Heart left ventricle (tissue), 16 donors: ENCODE measurements at regions not wholly inside any gene's neighbourhood (a gene's known extent, or its start where the extent isn't known, plus 50 kb on each side); places are given as distances from the start of the nearest gene placed in this dataset.

Experiments used
- ATAC-seq, 4 donors: fragments of 200-7000 bp; cut with Tn5 transposase; one replicate each; pipeline ENCODE4 v1.9.1; 2020 to 2022; ENCODE audit warnings: moderate library complexity in 4 of 4, mild to moderate bottlenecking in 3 of 4, moderate number of reproducible peaks in 1 of 4
- DNase-seq, 5 donors: peaks; one replicate each; pipeline ENCODE4 v3.0.0-alpha.2; 2020
- H3K27ac ChIP-seq, 12 donors: fragments of 200-600 bp; sonication (generic) in 4 of 12; one replicate each; pipeline versions ENCODE4 v1.5.0 to v1.8.0; 2016 to 2022; ENCODE audit warnings: mild to moderate bottlenecking in 2 of 12
- H3K27me3 ChIP-seq, 9 donors: fragments of 200-600 bp; sonication (generic) in 2 of 9; one replicate each; pipeline versions ENCODE4 v1.5.1 to v1.8.0; 2016 to 2022; ENCODE audit warnings: mild to moderate bottlenecking in 3 of 9
- H3K36me3 ChIP-seq, 9 donors: fragments of 200-600 bp; sonication (generic) in 2 of 9; one replicate each; pipeline versions ENCODE4 v1.5.0 to v1.8.0; 2018 to 2022; ENCODE audit warnings: mild to moderate bottlenecking in 2 of 9
- H3K4me1 ChIP-seq, 12 donors: fragments of 200-600 bp; sonication (generic) in 4 of 12; one replicate each; pipeline versions ENCODE4 v1.5.0 to v1.8.0; 2016 to 2022; ENCODE audit warnings: mild to moderate bottlenecking in 3 of 12
- H3K4me3 ChIP-seq, 12 donors: fragments of 200-600 bp; sonication (generic) in 4 of 12; one replicate each; pipeline versions ENCODE4 v1.5.0 to v1.8.0; 2017 to 2022; ENCODE audit warnings: mild to moderate bottlenecking in 9 of 12, moderate library complexity in 4 of 12
- H3K9me3 ChIP-seq, 12 donors: fragments of 200-600 bp; sonication (generic) in 4 of 12; one replicate each; pipeline versions ENCODE4 v1.5.0 to v1.8.0; 2016 to 2022; ENCODE audit warnings: mild to moderate bottlenecking in 1 of 12
- CTCF ChIP-seq, 12 donors: fragments of 200-600 bp; sonication (generic) in 4 of 12; IDR thresholded peaks; one replicate each; pipeline versions ENCODE4 v1.5.0 to v1.8.0; 2018 to 2022; ENCODE audit warnings: antibody characterized with exemption in 12 of 12, mild to moderate bottlenecking in 5 of 12
- POLR2A ChIP-seq, 2 donors: fragments of 450-650 bp; IDR thresholded peaks; one replicate each; pipeline ENCODE4 v1.6.1; 2017; ENCODE audit warnings: antibody characterized with exemption in 2 of 2, mild to moderate bottlenecking in 2 of 2, moderate library complexity in 2 of 2
- WGBS, 4 donors: extraction: QIAGEN DNeasy Blood & Tissue Kit in 2 of 4; methylation state at CpG; one replicate each; pipeline versions ENCODE4 v1.1.5 to v1.1.7; 2013 to 2018; 5-methylcytosine and 5-hydroxymethylcytosine counted together
- intact Hi-C, 10 donors: fragments of 100-400 bp; cut with DNase I; formaldehyde crosslinking; loops; one replicate each; pipeline versions ENCODE4 v1.11.1 to v1.14.2; 2022
- donor health status: ischemic (EF 13 %, LVEDD 7.1; RV severe dilation, severe dysfunction).
- donor health status: healthy with polysubstance abuse.
- donor health status: DM: no; HTN: yes; CAD: no.
- donor health status: DM: no; HTN: no; CAD: no.
- donor health status: ischemic (EF 25% LVEDD 6.9; RV normal size, moderate dysfunction).
- donor health status: ischemic (EF 25% LVEDD 5.7; RV mildly dilated, moderate dysfunction).
- donor health status: healthy.
- donor health status: DM: yes; HTN: yes; CAD: no.
- donor health status: ischemic (EF 35%, LVEDD 5.7; RV mildly dilated, moderate dysfunction).
- donor health status: nonischemic (EF 11% LVEDD 7.7; RV severe dilation, severe dysfunction).
- donor health status: DM: yes; HTN: yes; CAD: no.
- donor health status: PGD.
- donor health status: ischemic (EF 29% LVEDD 5.4; RV normal size, mild dysfunction).
- donor health status: nonischemic (EF 23%, LVEDD 6.1; RV moderate dilation, normal function).

- Histone ChIP-seq H3K4me3 (no peak overlapping the region), H3K27ac (no peak overlapping the region), H3K4me1 (no peaks in the 10 kb centered on the region), H3K27me3 (peaks cover 0 to 9% (median 0%) of the 10 kb centered on the region in 9 donors), H3K9me3 (peaks cover 0 to 7% (median 0%) of the 10 kb centered on the region in 12 donors), H3K36me3 (no peaks in the 10 kb centered on the region)
- intact Hi-C loops, result no loop called here
- DNase-seq (no peak), ATAC-seq (no peak)
- TF ChIP-seq CTCF (IDR thresholded peaks at IDR 0.05), result no peak
- TF ChIP-seq POLR2A (IDR thresholded peaks at IDR 0.05), result no peak
- WGBS, 4 donors, result 62 to 81% (median 79%) methylated on average over 4 of the region's 4 CpGs
Measured at GRCh38 chr5:2615917-2616316, 135.6 kb downstream of the IRX2 start.

GRCh38 chr5:2614571-2614970, 136.9 kb downstream of the IRX2 start:
- TF ChIP-seq POLR2A (IDR thresholded peaks at IDR 0.05) (no peak), CTCF (IDR thresholded peaks at IDR 0.05) (no peak)
- DNase-seq (no peak), ATAC-seq (no peak)
- Histone ChIP-seq H3K4me1 (no peaks in the 10 kb centered on the region), H3K27ac (no peak overlapping the region), H3K9me3 (peaks cover 0 to 7% (median 0%) of the 10 kb centered on the region in 12 donors), H3K4me3 (no peak overlapping the region), H3K36me3 (no peaks in the 10 kb centered on the region), H3K27me3 (peaks cover 0 to 6% (median 0%) of the 10 kb centered on the region in 9 donors)
- intact Hi-C loops, result no loop called here
- WGBS, 4 donors, result 84 to 88% (median 86%) methylated on average over 11 of the region's 11 CpGs

GRCh38 chr5:2611659-2612058, 139.8 kb downstream of the IRX2 start:
- WGBS, 4 donors, result 71 to 82% (median 74%) methylated on average over 7 of the region's 7 CpGs
- no peak for DNase-seq
- H3K4me1 ChIP-seq, result no peaks in the 10 kb centered on the region

GRCh38 chr5:2610986-2611385, 140.5 kb downstream of the IRX2 start:
- 80 to 89% (median 88%) methylated on average over 5 of the region's 5 CpGs for WGBS, 4 donors
- H3K9me3 ChIP-seq, result peaks cover 0 to 7% (median 0%) of the 10 kb centered on the region in 12 donors
- peaks cover 0 to 6% (median 0%) of the 10 kb centered on the region in 9 donors for H3K27me3 ChIP-seq
- no peaks in the 10 kb centered on the region for H3K4me1 ChIP-seq
- intact Hi-C loops, result no loop called here
- no peak for ATAC-seq
- no peak overlapping the region for H3K4me3 ChIP-seq
- no peaks in the 10 kb centered on the region for H3K36me3 ChIP-seq
- DNase-seq, result no peak
- H3K27ac ChIP-seq, result no peak overlapping the region
- no peak for TF ChIP-seq CTCF (IDR thresholded peaks at IDR 0.05)
- TF ChIP-seq POLR2A (IDR thresholded peaks at IDR 0.05), result no peak

More at GRCh38 chr5:2611659-2612058, 139.8 kb downstream of the IRX2 start:
- no peak for ATAC-seq
- Histone ChIP-seq H3K27me3 (peaks cover 0 to 6% (median 0%) of the 10 kb centered on the region in 9 donors), H3K27ac (no peak overlapping the region), H3K4me3 (no peak overlapping the region), H3K9me3 (peaks cover 0 to 7% (median 0%) of the 10 kb centered on the region in 12 donors), H3K36me3 (no peaks in the 10 kb centered on the region)
- intact Hi-C loops, result no loop called here
- TF ChIP-seq CTCF (IDR thresholded peaks at IDR 0.05) (no peak), POLR2A (IDR thresholded peaks at IDR 0.05) (no peak)
